K562 (cell line): ENCODE measurements at regions not wholly inside any gene's neighbourhood (a gene's known extent, or its start where the extent isn't known, plus 50 kb on each side); places are given as distances from the start of the nearest gene placed in this dataset.

Source experiments
- ATAC-seq: fragments of 200-7000 bp; cut with Tn5 transposase; 3 replicates; pipeline ENCODE4 v1.9.1; 2020; ENCODE audit warnings: moderate library complexity
- BruUV-seq: library from RNA; stranded (reverse); fragments of 400-500 nt; replicated peaks from 2 replicates; lab custom pipeline; 2021; lab: Mats Ljungman, UMichigan
- CTCF ChIA-PET: fragments of 300-600 bp; formaldehyde crosslinking; extraction: SDS; loops from one replicate; lab custom pipeline; 2021; ENCODE audit warnings: low intra/inter-chr PET ratio; lab: Yijun Ruan, JAX
- POLR2A ChIA-PET: fragments of 300-600, 350-650 bp; sonication (Branson Sonifier 250); formaldehyde crosslinking; extraction: SDS; loops from one replicate; lab custom pipeline; 2021; ENCODE audit warnings: antibody characterized with exemption, inconsistent platforms; lab: Yijun Ruan, JAX
- DNase-seq, 4 experiments: peaks; one replicate each; pipeline versions ENCODE4 v3.0.0 to v3.0.0-alpha.2; 2011 to 2018; ENCODE audit warnings: low spot score in 3 of 4, mixed read lengths in 3 of 4; ENCODE audit errors: extremely low read depth in 1 of 4
- FAIRE-seq: peaks from 2 replicates; lab custom pipeline; 2011; peaks lifted over from hg19 to GRCh38; lab: Jason Lieb, UNC
- H2AFZ ChIP-seq: 2 replicates; pipeline ENCODE4 v1.6.0; 2011; ENCODE audit warnings: low read depth, low read length, control low read depth, inconsistent platforms
- H3K27ac ChIP-seq: fragments of 200-600 bp; 3 replicates; pipeline ENCODE4 v1.8.0; 2011; ENCODE audit warnings: low read depth, mild to moderate bottlenecking, control low read depth, inconsistent platforms, low read length, moderate library complexity, mixed read lengths; ENCODE audit errors: extremely low read depth
- H3K27me3 ChIP-seq, 2 experiments: fragments of 300-600 bp in 1 of 2; 2 replicates in 1 of 2; 3 replicates in 1 of 2; pipeline versions ENCODE4 v1.6.0 to v1.8.0; 2011; ENCODE audit warnings: inconsistent platforms in 2 of 2, low read length in 2 of 2, mild to moderate bottlenecking in 1 of 2, mixed read lengths in 1 of 2, moderate library complexity in 1 of 2; ENCODE audit not compliant: control insufficient read depth in 2 of 2, insufficient read depth in 2 of 2
- H3K36me3 ChIP-seq: fragments of 300-600 bp; 3 replicates; pipeline ENCODE4 v1.8.0; 2011; ENCODE audit warnings: mild to moderate bottlenecking, low read length, inconsistent platforms; ENCODE audit not compliant: control insufficient read depth, insufficient read depth
- H3K4me1 ChIP-seq, 2 experiments: fragments of 200-600 bp in 1 of 2; replicated peaks in 1 of 2; 2 replicates in 1 of 2; 3 replicates in 1 of 2; pipeline versions ENCODE4 v1.5.1 to v1.8.0; 2011; ENCODE audit warnings: inconsistent platforms in 2 of 2, low read length in 2 of 2, mild to moderate bottlenecking in 1 of 2, mixed read lengths in 1 of 2, moderate library complexity in 1 of 2; ENCODE audit not compliant: control insufficient read depth in 2 of 2, insufficient read depth in 2 of 2
- H3K4me2 ChIP-seq: 2 replicates; pipeline ENCODE4 v1.6.1; 2011; ENCODE audit warnings: low read length, control low read depth, inconsistent platforms, mixed read lengths; ENCODE audit not compliant: insufficient read depth
- H3K4me3 ChIP-seq: fragments of 200-600 bp; sonication (generic), shearing (Covaris generic); 2 replicates; pipeline ENCODE4 v1.5.1; 2016; ENCODE audit warnings: control low read depth, inconsistent platforms
- H3K79me2 ChIP-seq: fragments of 200-600 bp; 3 replicates; pipeline ENCODE4 v1.8.0; 2011; ENCODE audit warnings: low read length, inconsistent platforms; ENCODE audit not compliant: control insufficient read depth, insufficient read depth
- H3K9ac ChIP-seq, 2 experiments: 2 replicates each; pipeline versions ENCODE4 v1.6.0 to v1.6.1; 2011; ENCODE audit warnings: low read depth in 2 of 2, low read length in 2 of 2, control low read depth in 1 of 2, inconsistent platforms in 1 of 2, mild to moderate bottlenecking in 1 of 2, mixed read lengths in 1 of 2; ENCODE audit not compliant: insufficient read depth in 1 of 2
- H3K9me1 ChIP-seq: one replicate; pipeline ENCODE4 v1.6.0; 2011; ENCODE audit warnings: inconsistent platforms, mild to moderate bottlenecking, low read length, moderate library complexity; ENCODE audit not compliant: control insufficient read depth, insufficient read depth
- H3K9me3 ChIP-seq: replicated peaks from 2 replicates; pipeline ENCODE4 v1.5.1; 2011; ENCODE audit warnings: low read depth, low read length, inconsistent platforms; ENCODE audit not compliant: control insufficient read depth, insufficient read depth
- H4K20me1 ChIP-seq: replicated peaks from 2 replicates; pipeline ENCODE4 v1.6.1; 2011; ENCODE audit warnings: low read length, inconsistent platforms, mixed read lengths; ENCODE audit not compliant: control insufficient read depth, insufficient read depth
- CAMTA2 ChIP-seq: fragments of 250-450 bp; sonication (Bioruptor Pico); conservative IDR thresholded peaks from 2 replicates; pipeline ENCODE4 v1.5.1; 2022
- FOXA1 ChIP-seq: fragments of 450-650 bp; IDR thresholded peaks from 2 replicates; pipeline ENCODE4 v1.6.1; 2016; ENCODE audit warnings: mild to moderate bottlenecking, borderline replicate concordance
- HEY1 ChIP-seq: fragments of 250-450 bp; sonication (Bioruptor Pico); IDR thresholded peaks from 2 replicates; pipeline ENCODE4 v1.5.0; 2020; ENCODE audit warnings: mild to moderate bottlenecking, moderate library complexity, borderline replicate concordance
- RBM34 ChIP-seq: fragments of 200-400 bp; formaldehyde crosslinking; IDR thresholded peaks from 2 replicates; pipeline ENCODE4 v1.6.1; 2018; ENCODE audit warnings: low read length, borderline replicate concordance; ENCODE audit not compliant: insufficient read depth
- TRIM28 ChIP-seq: fragments of 450-650 bp; IDR thresholded peaks from 2 replicates; pipeline ENCODE4 v1.6.1; 2017
- XRCC3 ChIP-seq: fragments of 450-650 bp; IDR thresholded peaks from 2 replicates; pipeline ENCODE4 v1.6.1; 2017; ENCODE audit warnings: mild to moderate bottlenecking, moderate library complexity
- ZNF668 ChIP-seq: fragments of 250-450 bp; sonication (Bioruptor Pico); IDR thresholded peaks from 2 replicates; pipeline ENCODE4 v1.8.0; 2022; ENCODE audit warnings: mild to moderate bottlenecking, inconsistent platforms
- WGBS: fragments of 100-300 bp; shearing (Covaris generic); methylation state at CpG from one replicate; pipeline ENCODE4 v1.1.6; 2016; ENCODE audit warnings: low coverage, mixed read lengths; ENCODE audit not compliant: insufficient coverage; ENCODE audit errors: missing lambda C conversion rate; 5-methylcytosine and 5-hydroxymethylcytosine counted together
- in situ Hi-C: fragments of 300-500 bp; cut with MboI; formaldehyde crosslinking; loops from 4 replicates; pipeline ENCODE4 v1.15.0; 2018; ENCODE audit warnings: inconsistent platforms, mixed read lengths
- intact Hi-C: fragments of 100-400 bp; cut with micrococcal nuclease; formaldehyde crosslinking; loops from 2 replicates; pipeline ENCODE4 v1.14.2; 2022

GRCh38 chr7:17589671-17590070 is 291.2 kb downstream of the AHR start:
- H3K27ac ChIP-seq, result no peak overlapping the region
- no peaks in the 10 kb centered on the region for H3K36me3 ChIP-seq
- H3K4me3 ChIP-seq, result no peak overlapping the region
- H3K4me1 ChIP-seq, result no peaks in the 10 kb centered on the region
- intact Hi-C loops, result no loop called here
- no peak overlapping the region for H3K4me2 ChIP-seq
- ChIA-PET POLR2A (no interaction called here), CTCF (no interaction called here)
- no peak overlapping the region for H3K9ac ChIP-seq
- no peaks in the 10 kb centered on the region for H3K9me1 ChIP-seq
- no peak for DNase-seq
- TF ChIP-seq ZNF668, result no peak
- FAIRE-seq, result no peak
- no peaks in the 10 kb centered on the region for H3K9me3 ChIP-seq
- H4K20me1 ChIP-seq, result no peaks in the 10 kb centered on the region
- BruUV-seq, result no TSS peak
- in situ Hi-C loops, result no loop called here
- 0% methylated on average over 6 of the region's 6 CpGs for whole genome bisulfite sequencing
- H3K79me2 ChIP-seq, result no peaks in the 10 kb centered on the region
- no peaks in the 10 kb centered on the region for H3K27me3 ChIP-seq
- no peak for ATAC-seq
- H2AFZ ChIP-seq, result no peak overlapping the region

GRCh38 chr7:17590221-17590620 is 291.8 kb downstream of the AHR start:
- Histone ChIP-seq H3K27ac (no peak overlapping the region), H3K9me1 (no peaks in the 10 kb centered on the region), H3K79me2 (no peaks in the 10 kb centered on the region), H3K36me3 (no peaks in the 10 kb centered on the region), H2AFZ (no peak overlapping the region), H3K4me1 (no peaks in the 10 kb centered on the region), H3K9ac (no peak overlapping the region), H3K9me3 (no peaks in the 10 kb centered on the region), H4K20me1 (no peaks in the 10 kb centered on the region), H3K4me3 (no peak overlapping the region), H3K4me2 (no peak overlapping the region), H3K27me3 (no peaks in the 10 kb centered on the region)
- DNase-seq (no peak), ATAC-seq (no peak), FAIRE-seq (no peak)
- in situ Hi-C loops, result no loop called here
- ChIA-PET POLR2A (interaction anchor here (0.6 kb wide), 1 partner anchor 871 kb away, joined by 3 read pairs; no protein-coding TSS in a partner anchor), CTCF (no interaction called here)
- intact Hi-C loops, result no loop called here
- WGBS, result 0% methylated on average over 2 of the region's 2 CpGs
- TF ChIP-seq XRCC3 (no peak), CAMTA2 (CRISPR knock-in tag) (no peak), RBM34 (no peak), TRIM28 (no peak), HEY1 (CRISPR knock-in tag) (no peak), FOXA1 (no peak)
- no TSS peak for BruUV-seq
